ENCODE measurements at regions not wholly inside any gene's neighbourhood (a gene's known extent, or its start where the extent isn't known, plus 50 kb on each side); places are given as distances from the start of the nearest gene placed in this dataset.

DNA sequence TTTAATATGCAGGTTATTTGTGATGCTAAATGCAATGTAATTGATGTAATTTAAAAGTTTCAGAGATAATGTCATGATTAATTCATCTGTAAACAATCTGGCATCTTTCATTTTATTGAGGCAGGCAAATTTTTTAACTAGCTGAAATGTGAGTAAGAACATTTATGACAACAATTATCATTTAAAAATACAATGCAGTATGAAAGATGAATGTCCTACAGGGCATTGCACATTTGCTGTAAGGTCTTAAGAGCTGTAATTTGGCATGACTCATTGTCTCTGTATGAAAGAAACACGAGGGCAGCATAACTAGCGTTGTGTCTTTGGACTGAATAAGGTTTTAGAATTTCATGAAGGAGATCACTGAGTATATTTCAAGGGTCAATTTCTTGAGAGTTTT, 642.8 kb downstream of the PLA2G4A start:
- DNase-seq (ENCODE audit: extremely low read depth, low read depth): no peak
- TF ChIP-seq, protein P1, sequence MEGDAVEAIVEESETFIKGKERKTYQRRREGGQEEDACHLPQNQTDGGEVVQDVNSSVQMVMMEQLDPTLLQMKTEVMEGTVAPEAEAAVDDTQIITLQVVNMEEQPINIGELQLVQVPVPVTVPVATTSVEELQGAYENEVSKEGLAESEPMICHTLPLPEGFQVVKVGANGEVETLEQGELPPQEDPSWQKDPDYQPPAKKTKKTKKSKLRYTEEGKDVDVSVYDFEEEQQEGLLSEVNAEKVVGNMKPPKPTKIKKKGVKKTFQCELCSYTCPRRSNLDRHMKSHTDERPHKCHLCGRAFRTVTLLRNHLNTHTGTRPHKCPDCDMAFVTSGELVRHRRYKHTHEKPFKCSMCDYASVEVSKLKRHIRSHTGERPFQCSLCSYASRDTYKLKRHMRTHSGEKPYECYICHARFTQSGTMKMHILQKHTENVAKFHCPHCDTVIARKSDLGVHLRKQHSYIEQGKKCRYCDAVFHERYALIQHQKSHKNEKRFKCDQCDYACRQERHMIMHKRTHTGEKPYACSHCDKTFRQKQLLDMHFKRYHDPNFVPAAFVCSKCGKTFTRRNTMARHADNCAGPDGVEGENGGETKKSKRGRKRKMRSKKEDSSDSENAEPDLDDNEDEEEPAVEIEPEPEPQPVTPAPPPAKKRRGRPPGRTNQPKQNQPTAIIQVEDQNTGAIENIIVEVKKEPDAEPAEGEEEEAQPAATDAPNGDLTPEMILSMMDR (IDR thresholded peaks at IDR 0.05; ENCODE audit: low read depth, low read length): no peak

DNA sequence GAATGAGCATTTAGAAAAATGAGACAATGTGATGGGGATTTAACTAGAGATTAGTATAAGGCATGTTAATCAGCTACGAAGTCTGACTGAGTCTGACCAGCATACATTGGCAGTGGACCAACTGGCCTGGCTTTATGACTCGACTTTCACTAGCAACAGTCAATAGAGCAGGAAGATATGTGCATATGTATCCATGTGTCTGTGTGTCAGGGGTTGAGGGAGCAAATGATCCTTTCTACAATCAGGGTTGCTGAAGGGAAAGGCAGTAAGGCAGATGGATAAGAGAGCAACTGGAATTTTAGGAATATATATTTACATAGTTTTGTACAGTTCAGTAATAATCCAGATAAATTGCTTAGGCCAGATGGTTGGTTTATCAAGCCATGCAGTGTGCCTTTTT, 645.6 kb downstream of the PLA2G4A start:
- TF ChIP-seq, protein P1 (IDR thresholded peaks at IDR 0.05; ENCODE audit: low read depth, low read length): no peak
- no peak for DNase-seq (ENCODE audit: extremely low read depth, low read depth)

DNA sequence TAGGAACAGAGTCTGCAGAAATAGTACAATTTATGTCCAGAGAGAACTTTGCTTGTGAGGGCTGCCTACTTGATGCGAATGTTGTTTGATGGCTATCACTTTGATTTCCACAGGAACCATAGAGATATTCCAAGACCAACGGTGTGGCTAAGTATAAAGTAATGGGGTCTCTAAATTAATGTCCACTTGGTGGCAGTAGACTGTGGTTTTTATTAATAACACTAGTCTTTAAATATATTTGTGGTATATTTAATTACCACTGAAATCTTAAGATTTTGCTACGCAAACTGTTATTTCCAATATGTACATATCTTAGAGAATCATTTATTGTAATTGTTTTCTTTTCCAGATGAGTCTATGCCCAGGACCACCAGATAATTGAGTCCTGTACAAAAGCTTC, 647.9 kb downstream of the PLA2G4A start:
- DNase-seq (ENCODE audit: extremely low read depth, low read depth): no peak
- TF ChIP-seq, protein P1 (IDR thresholded peaks at IDR 0.05; ENCODE audit: low read depth, low read length): no peak

DNA sequence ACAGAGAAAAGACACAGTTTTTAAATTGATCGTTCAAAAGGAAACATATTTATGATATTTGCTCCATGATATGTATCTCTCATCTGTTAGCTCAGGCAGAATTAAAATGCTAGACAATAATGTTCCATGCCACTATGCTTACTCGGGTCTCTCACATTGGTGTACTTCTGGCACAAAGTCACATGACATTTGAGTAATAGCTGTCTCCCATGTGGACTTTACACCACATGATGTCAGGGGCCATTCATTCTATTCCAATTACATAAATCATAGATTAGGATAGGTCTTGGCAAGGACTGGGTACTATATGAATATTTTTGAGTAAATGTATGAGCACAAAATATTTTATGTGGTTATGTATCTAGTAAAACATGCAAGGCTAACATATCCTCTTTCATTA, 648.4 kb downstream of the PLA2G4A start:
- DNase-seq (ENCODE audit: extremely low read depth, low read depth): no peak
- TF ChIP-seq, protein P1 (IDR thresholded peaks at IDR 0.05; ENCODE audit: low read depth, low read length): no peak

DNA sequence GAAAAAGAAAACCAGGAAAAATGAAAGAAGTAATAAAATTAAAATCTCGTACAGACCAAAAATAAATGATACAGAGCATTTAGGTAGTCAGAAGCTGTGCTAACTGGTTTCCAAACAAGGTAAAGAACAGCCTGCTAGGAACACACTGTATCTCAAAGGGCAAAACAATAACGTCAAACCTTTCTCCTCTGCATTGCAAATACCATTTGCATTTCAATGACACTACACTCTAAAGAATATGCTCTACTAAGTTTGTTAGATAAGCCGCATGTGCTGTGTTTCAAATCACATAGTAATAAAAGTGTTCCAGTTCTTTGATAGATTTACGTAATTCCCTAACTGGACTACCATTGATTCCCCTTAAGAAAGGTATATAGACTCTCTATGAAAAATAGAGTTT, 648.8 kb downstream of the PLA2G4A start:
- DNase-seq (ENCODE audit: extremely low read depth, low read depth): no peak
- TF ChIP-seq, protein P1 (IDR thresholded peaks at IDR 0.05; ENCODE audit: low read depth, low read length): no peak

DNA sequence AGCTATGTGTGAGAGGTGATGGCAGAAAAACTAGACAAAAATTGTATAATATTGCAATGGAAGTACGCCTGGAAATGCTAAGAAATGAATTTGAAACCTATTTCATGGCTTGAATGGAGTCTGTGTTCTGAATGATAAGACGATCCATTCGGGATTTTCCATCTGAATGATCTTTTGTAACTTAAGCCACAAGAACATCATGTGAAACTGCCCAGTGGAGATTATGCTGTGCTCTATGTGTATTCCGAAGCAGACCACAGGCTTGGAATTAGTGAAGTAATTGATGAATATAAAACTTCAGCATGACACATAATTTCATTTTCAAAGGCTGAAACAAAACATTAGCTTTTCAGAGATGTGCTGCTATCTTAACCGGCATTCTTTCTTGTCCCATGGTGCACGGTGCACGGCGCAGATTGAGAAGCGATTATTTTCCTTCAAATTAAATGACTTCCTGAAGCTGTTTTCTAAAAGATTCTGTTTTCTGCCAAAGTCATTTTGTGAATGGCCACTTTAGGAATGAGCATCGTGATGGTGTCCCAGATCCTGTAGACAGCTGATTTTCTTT, 652.9 kb downstream of the PLA2G4A start:
- no peak for DNase-seq (ENCODE audit: extremely low read depth, low read depth)
- TF ChIP-seq, protein P1 (IDR thresholded peaks at IDR 0.05; ENCODE audit: low read depth, low read length): no peak

DNA sequence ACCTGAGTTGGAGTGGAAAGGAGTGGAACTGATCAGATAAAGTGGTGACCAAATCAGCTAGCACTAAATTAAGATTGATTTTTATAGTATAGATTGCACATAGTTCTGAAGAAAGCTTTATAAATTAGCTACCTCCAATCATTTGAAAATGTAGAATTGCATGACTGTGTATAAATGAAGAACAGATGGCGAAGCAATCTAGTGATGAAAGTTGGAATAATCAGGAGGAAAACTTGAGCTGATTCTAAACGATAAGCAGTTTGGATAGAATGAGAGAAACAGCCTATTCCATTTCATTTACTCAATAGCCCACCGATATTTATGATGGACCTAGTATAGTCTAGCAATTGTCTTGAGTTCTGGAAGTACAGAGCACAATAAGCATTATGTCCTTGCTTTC, 661.5 kb downstream of the PLA2G4A start:
- TF ChIP-seq, protein P1 (IDR thresholded peaks at IDR 0.05; ENCODE audit: low read depth, low read length): no peak

More for the DNA sequence above, 661.5 kb downstream of the PLA2G4A start:
- no peak for DNase-seq (ENCODE audit: extremely low read depth, low read depth)
